OCI-LY7 (cell line): ENCODE measurements at regions not wholly inside any gene's neighbourhood (a gene's known extent, or its start where the extent isn't known, plus 50 kb on each side); places are given as distances from the start of the nearest gene placed in this dataset.

Source experiments
- BruUV-seq: library from RNA; stranded (reverse); fragments of 400-500 nt; replicated peaks from 2 replicates; lab custom pipeline; 2021; lab: Mats Ljungman, UMichigan
- CTCF ChIA-PET: fragments of 300-600 bp; sonication (Branson Sonifier 250); formaldehyde crosslinking; loops from one replicate; lab custom pipeline; 2022; ENCODE audit warnings: antibody characterized with exemption; ENCODE audit not compliant: unreplicated experiment; lab: Charles Lee
- POLR2A ChIA-PET: fragments of 300-600 bp; sonication (Branson Sonifier 250); formaldehyde crosslinking; loops from one replicate; lab custom pipeline; 2022; ENCODE audit warnings: antibody characterized with exemption; lab: Charles Lee
- DNase-seq: peaks from one replicate; pipeline ENCODE4 v3.0.0-alpha.2; 2015; ENCODE audit warnings: low spot score
- H2AFZ ChIP-seq: fragments of 200-600 bp; sonication (generic), shearing (Covaris generic); 2 replicates; pipeline ENCODE4 v1.6.1; 2014; ENCODE audit warnings: mild to moderate bottlenecking, antibody characterized with exemption, low read length, moderate library complexity
- H3K27ac ChIP-seq: fragments of 200-600 bp; sonication (generic); 2 replicates; pipeline ENCODE4 v1.5.1; 2014; ENCODE audit warnings: mixed run types, low read depth, mild to moderate bottlenecking, moderate library complexity, low read length, inconsistent platforms; ENCODE audit not compliant: poor library complexity, severe bottlenecking
- H3K36me3 ChIP-seq: fragments of 200-600 bp; sonication (generic); 2 replicates; pipeline ENCODE4 v1.6.1; 2014; ENCODE audit warnings: mild to moderate bottlenecking, antibody characterized with exemption, low read length, moderate library complexity, mixed read lengths; ENCODE audit not compliant: insufficient read depth
- H3K4me1 ChIP-seq: fragments of 200-600 bp; sonication (generic); 2 replicates; pipeline ENCODE4 v1.5.1; 2014; ENCODE audit warnings: mild to moderate bottlenecking, low read length; ENCODE audit not compliant: insufficient read depth, poor library complexity, severe bottlenecking
- H3K4me2 ChIP-seq: fragments of 200-600 bp; sonication (generic); 2 replicates; pipeline ENCODE4 v1.6.1; 2014; ENCODE audit warnings: mild to moderate bottlenecking, low read length
- H3K4me3 ChIP-seq: fragments of 200-600 bp; sonication (generic); 2 replicates; pipeline ENCODE4 v1.5.1; 2014; ENCODE audit warnings: mild to moderate bottlenecking, low read depth, low read length; ENCODE audit not compliant: poor library complexity, severe bottlenecking
- H3K79me2 ChIP-seq: fragments of 200-600 bp; sonication (generic); 2 replicates; pipeline ENCODE4 v1.6.1; 2016; ENCODE audit warnings: low read depth, mild to moderate bottlenecking, low read length, moderate library complexity, mixed read lengths; ENCODE audit not compliant: insufficient read depth
- H3K9me2 ChIP-seq: fragments of 200-600 bp; sonication (generic); 2 replicates; pipeline ENCODE4 v1.6.1; 2016; ENCODE audit warnings: mild to moderate bottlenecking, low read length, mixed read lengths; ENCODE audit not compliant: insufficient read depth
- H3K9me3 ChIP-seq: fragments of 200-600 bp; sonication (generic); 2 replicates; pipeline ENCODE4 v1.6.1; 2014; ENCODE audit warnings: mild to moderate bottlenecking, mixed run types, low read length, mixed read lengths
- H4K20me1 ChIP-seq: fragments of 200-600 bp; sonication (generic); 2 replicates; pipeline ENCODE4 v1.6.1; 2014; ENCODE audit warnings: mild to moderate bottlenecking, antibody characterized with exemption, low read length, moderate library complexity, mixed read lengths; ENCODE audit not compliant: insufficient read depth
- CTCF ChIP-seq: fragments of 200-600 bp; sonication (generic); conservative IDR thresholded peaks from 2 replicates; pipeline ENCODE4 v1.5.1; 2014; ENCODE audit warnings: mild to moderate bottlenecking, antibody characterized with exemption, low read length, moderate library complexity, mixed read lengths
- EZH2phosphoT487 ChIP-seq: fragments of 200-600 bp; sonication (generic); IDR thresholded peaks from 2 replicates; pipeline ENCODE4 v1.6.1; 2018; ENCODE audit warnings: low read depth, borderline replicate concordance, mild to moderate bottlenecking, mixed run types, antibody characterized with exemption, low read length, moderate library complexity, mixed read lengths
- intact Hi-C: fragments of 100-400 bp; cut with micrococcal nuclease; formaldehyde crosslinking; loops from one replicate; pipeline ENCODE4 v1.10.0; 2022; ENCODE audit not compliant: unreplicated experiment

DNA sequence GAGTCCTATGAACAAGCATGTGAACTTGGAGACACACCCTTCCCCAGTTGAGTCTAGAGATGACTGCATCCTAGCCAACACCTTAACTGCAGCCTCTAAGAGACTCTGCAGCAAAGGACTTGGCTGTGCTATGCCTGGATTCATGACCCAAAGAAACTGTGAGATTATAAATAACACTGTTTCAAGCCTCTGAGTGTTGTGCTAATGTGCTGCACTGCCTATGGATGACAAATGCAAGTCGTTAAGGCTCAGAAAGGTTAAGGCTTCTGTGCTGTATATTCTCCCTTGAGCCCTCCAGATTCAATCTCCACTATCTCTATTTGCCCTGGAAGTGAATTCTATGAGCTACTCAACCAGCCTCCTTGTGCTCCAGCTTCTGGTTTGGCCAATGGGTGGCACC is 116.5 kb upstream of the CBLN4 start:
- intact Hi-C loops, result no loop called here
- Histone ChIP-seq H4K20me1 (no peaks in the 10 kb centered on the region), H3K4me2 (no peak overlapping the region), H2AFZ (no peak overlapping the region), H3K27ac (no peak overlapping the region), H3K9me2 (no peaks in the 10 kb centered on the region), H3K9me3 (no peaks in the 10 kb centered on the region), H3K36me3 (no peaks in the 10 kb centered on the region), H3K4me1 (no peaks in the 10 kb centered on the region), H3K4me3 (no peak overlapping the region), H3K79me2 (no peaks in the 10 kb centered on the region)
- BruUV-seq, result no TSS peak
- TF ChIP-seq EZH2phosphoT487, result no peak
- no peak for TF ChIP-seq CTCF
- ChIA-PET POLR2A (interaction anchor here (0.7 kb wide), 1 partner anchor 724 kb away, joined by 3 read pairs; no protein-coding TSS in a partner anchor), CTCF (no interaction called here)
- DNase-seq, result no peak

- ChIA-PET POLR2A (interaction anchor here (0.6 kb wide), 2 partner anchors 90 to 217 kb away, joined by 3 read pairs; no protein-coding TSS in a partner anchor), CTCF (no interaction called here)
- Histone ChIP-seq H3K27ac (no peak overlapping the region), H3K79me2 (no peaks in the 10 kb centered on the region), H2AFZ (no peak overlapping the region), H3K9me3 (peaks cover 4% of the 10 kb centered on the region; the same call in 1 of the 2 replicates), H3K4me2 (no peak overlapping the region), H3K36me3 (no peaks in the 10 kb centered on the region), H3K4me1 (no peaks in the 10 kb centered on the region), H4K20me1 (no peaks in the 10 kb centered on the region), H3K9me2 (no peaks in the 10 kb centered on the region), H3K4me3 (no peak overlapping the region)
- no peak for DNase-seq
- intact Hi-C loops, result no loop called here
- BruUV-seq, result no TSS peak
- TF ChIP-seq EZH2phosphoT487 (no peak), CTCF (no peak)
Observed at GRCh38 chr20:56143759-56144158, 104.8 kb upstream of the MC3R start.

GRCh38 chr20:56151834-56152233 is 96.7 kb upstream of the MC3R start:
- ChIA-PET POLR2A (no interaction called here), CTCF (no interaction called here)
- intact Hi-C loops, result no loop called here
- no peak overlapping the region for H3K4me3 ChIP-seq
- no peaks in the 10 kb centered on the region for H4K20me1 ChIP-seq
- H3K27ac ChIP-seq, result no peak overlapping the region
- no peaks in the 10 kb centered on the region for H3K9me2 ChIP-seq
- TF ChIP-seq EZH2phosphoT487, result no peak
- no peak for TF ChIP-seq CTCF
- no peaks in the 10 kb centered on the region for H3K36me3 ChIP-seq
- no peak overlapping the region for H2AFZ ChIP-seq
- no peaks in the 10 kb centered on the region for H3K79me2 ChIP-seq
- H3K9me3 ChIP-seq, result no peaks in the 10 kb centered on the region
- no peaks in the 10 kb centered on the region for H3K4me1 ChIP-seq
- H3K4me2 ChIP-seq, result no peak overlapping the region
- no TSS peak for BruUV-seq
- no peak for DNase-seq
